NCI-H446 (cell line): ENCODE measurements at regions not wholly inside any gene's neighbourhood (a gene's known extent, or its start where the extent isn't known, plus 50 kb on each side); places are given as distances from the start of the nearest gene placed in this dataset.
"Not testable (repeated sequence)": the region's sequence is repeated elsewhere in the genome, so short reads cannot be mapped to it uniquely, and the experiment has no call there.

ENCODE experiments used
- DNase-seq, 2 experiments: peaks; one replicate each; lab custom pipeline; 2025; lab: John Stamatoyannopoulos, UW

- DNase-seq, result no peak
These were observed 949.8 kb upstream of the LRATD1 start for GRCh38 chr2:13682540-13683272.

GRCh38 chr2:13686262-13686661 lies 946.3 kb upstream of the LRATD1 start:
- DNase-seq, result no peak

DNA sequence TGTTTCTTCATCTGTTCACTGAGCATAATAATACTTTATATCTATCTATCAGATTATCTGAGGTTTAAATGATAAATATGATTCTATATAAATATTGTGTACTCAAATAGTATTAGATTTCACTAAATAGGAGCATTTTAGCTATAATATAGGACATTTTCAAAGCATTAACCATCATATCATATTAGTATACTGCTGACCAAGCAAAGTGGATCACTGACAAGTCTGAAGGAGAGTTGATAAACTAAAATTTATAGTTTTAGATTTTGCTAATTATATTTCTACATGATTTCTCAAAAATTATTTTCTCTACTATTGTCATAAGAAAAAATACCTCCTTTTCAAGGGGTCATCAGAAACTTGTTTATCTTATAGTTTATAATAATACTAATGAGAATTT lies 937.8 kb upstream of the LRATD1 start:
- no peak for DNase-seq

GRCh38 chr2:13696601-13697000 lies 935.9 kb upstream of the LRATD1 start:
- no peak for DNase-seq

- no peak for DNase-seq
These were observed 933.7 kb upstream of the LRATD1 start for GRCh38 chr2:13698847-13699246.

GRCh38 chr2:13699939-13700338 lies 932.6 kb upstream of the LRATD1 start:
- not testable (repeated sequence) for DNase-seq

GRCh38 chr2:13711154-13711553 lies 921.4 kb upstream of the LRATD1 start:
- DNase-seq, result no peak

- DNase-seq, result no peak
These were observed 918.1 kb upstream of the LRATD1 start for GRCh38 chr2:13714466-13714865.

DNA sequence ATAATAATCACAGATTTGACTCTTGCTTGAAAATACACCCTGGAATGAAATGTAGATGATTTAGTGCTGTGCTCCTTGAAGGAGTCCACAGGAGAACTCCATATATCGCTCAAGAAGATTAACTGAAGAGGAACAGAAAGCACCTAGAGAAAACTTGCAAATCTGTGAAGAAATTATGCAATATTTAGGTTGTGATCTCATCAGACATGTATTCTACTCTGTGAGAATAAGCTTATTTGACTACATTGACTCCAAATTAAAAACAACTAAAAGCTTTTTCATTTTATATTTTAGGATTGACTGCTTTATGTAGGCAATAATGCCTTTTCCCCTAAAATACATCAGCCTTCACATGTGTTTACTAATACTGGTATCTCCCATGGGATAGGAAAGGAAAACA lies 906.6 kb upstream of the LRATD1 start:
- DNase-seq, result no peak

GRCh38 chr2:13745330-13745729 lies 887.2 kb upstream of the LRATD1 start:
- no peak for DNase-seq

- no peak for DNase-seq
These were observed 880.6 kb upstream of the LRATD1 start for GRCh38 chr2:13751955-13752354.

DNA sequence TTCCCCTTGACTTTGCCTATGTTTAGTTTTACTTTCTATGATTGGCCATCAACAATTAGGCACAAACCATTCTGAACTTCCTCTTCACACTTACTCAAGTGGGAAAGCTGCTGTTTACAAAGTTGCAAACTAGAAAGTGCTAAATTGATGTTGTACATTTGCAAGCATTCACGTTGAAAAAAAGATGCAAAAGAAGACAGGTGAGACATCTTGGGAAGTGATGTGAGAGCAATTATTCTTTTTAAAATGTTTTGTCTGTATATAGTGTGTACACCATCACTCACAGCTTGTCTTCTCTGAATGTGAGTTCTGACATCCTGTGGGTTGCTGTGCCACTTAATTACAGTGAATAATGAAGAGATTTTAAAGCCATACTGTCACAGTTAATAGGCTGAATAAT lies 874.1 kb upstream of the LRATD1 start:
- DNase-seq, result no peak

- DNase-seq, result no peak
These were observed 864.2 kb upstream of the LRATD1 start for GRCh38 chr2:13768274-13768673.

- no peak for DNase-seq
These were observed 862.2 kb upstream of the LRATD1 start for GRCh38 chr2:13770279-13770678.

DNA sequence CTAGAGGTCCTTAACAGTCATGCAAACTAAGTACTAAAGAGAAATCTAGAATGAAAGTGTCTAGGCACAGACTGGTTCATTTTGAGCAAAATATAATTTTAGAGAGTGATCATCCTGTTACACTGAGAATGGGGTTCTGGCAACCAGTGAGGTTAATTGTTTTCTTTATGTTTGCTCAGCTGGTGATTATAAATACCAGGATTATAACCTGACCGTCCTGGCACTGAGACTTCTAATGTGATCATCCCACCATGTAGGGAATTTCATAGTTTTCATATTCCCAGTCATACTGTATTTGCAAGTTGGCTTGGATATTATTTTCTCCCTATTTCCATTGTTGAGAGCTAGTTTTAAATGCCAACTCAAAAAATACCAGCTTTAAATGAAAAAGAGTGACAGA lies 852.5 kb upstream of the LRATD1 start:
- DNase-seq, result no peak

GRCh38 chr2:13791019-13791547 lies 841.4 kb upstream of the LRATD1 start:
- DNase-seq, result no peak

DNA sequence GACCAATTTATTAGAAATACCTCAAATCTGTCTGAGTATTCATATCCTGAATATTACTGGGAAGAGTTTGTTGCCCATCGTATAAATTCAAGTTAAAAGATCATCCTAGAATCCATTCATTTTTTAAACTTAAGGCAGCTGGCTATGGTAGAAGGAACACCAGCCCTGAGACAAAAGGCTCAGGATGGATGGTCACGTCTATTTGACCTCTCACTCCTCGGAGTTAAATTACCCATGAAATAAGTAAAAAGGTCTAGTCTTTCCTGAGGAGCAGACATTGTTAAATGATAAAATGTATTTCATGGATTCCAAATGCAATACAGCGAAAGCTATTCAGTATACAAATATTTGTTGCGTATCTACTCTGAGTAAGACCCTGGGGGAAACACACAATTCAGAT lies 826.0 kb upstream of the LRATD1 start:
- no peak for DNase-seq

GRCh38 chr2:13813236-13813635 lies 819.3 kb upstream of the LRATD1 start:
- no peak for DNase-seq

- DNase-seq, result no peak
These were observed 814.5 kb upstream of the LRATD1 start for GRCh38 chr2:13818002-13818401.

DNA sequence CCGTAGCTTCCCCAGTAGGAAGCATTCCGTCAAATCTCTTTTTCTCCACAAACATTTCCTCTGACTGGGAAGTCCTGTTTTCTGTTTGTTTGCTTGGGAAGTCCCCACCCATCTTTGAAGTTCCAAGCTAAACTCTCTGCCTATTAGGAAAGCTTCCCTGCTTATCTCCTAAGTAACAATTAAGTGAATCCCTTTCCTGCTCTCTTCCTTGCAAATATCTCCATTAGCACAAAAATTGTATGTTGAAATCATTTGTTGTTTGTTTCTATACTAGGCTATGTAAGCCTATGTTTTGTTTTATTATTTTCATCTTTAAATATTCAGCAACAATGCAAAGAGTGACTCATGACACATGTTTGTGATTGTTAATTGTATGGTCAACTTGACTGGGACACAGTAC lies 812.6 kb upstream of the LRATD1 start:
- no peak for DNase-seq

DNA sequence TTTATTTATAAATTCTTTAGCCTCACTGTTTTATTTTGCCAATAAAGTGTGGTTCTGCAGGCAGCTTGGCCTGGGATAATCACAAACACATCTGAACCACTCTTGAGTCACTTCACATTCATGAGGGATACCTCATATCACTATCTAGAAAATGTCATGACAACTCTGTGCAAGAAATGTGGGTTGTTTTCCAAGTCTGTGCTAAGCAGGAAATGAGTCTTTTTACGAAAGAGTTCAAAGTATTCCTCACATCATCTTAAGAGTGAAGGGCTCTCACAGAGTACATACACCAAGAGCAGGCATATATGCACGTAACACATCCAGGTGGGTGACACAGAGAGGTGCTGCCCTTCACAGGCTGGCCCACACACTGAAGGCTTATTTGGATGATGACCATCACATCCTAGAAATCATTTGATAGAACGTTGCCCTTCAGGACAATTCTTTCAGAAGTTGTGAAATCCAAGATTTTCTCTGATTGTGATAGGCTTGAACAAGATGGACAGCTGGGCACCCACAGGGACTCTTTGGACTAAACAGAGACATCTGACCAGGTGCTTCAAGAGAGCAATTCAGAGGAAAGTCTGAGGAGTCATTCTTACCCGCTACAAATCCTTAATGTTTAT lies 811.1 kb upstream of the LRATD1 start:
- no peak for DNase-seq

GRCh38 chr2:13822365-13822764 lies 810.2 kb upstream of the LRATD1 start:
- DNase-seq, result no peak

GRCh38 chr2:13826314-13826853 lies 806.1 kb upstream of the LRATD1 start:
- DNase-seq, result no peak
